ENCODE measurements at regions not wholly inside any gene's neighbourhood (a gene's known extent, or its start where the extent isn't known, plus 50 kb on each side); places are given as distances from the start of the nearest gene placed in this dataset.

DNA sequence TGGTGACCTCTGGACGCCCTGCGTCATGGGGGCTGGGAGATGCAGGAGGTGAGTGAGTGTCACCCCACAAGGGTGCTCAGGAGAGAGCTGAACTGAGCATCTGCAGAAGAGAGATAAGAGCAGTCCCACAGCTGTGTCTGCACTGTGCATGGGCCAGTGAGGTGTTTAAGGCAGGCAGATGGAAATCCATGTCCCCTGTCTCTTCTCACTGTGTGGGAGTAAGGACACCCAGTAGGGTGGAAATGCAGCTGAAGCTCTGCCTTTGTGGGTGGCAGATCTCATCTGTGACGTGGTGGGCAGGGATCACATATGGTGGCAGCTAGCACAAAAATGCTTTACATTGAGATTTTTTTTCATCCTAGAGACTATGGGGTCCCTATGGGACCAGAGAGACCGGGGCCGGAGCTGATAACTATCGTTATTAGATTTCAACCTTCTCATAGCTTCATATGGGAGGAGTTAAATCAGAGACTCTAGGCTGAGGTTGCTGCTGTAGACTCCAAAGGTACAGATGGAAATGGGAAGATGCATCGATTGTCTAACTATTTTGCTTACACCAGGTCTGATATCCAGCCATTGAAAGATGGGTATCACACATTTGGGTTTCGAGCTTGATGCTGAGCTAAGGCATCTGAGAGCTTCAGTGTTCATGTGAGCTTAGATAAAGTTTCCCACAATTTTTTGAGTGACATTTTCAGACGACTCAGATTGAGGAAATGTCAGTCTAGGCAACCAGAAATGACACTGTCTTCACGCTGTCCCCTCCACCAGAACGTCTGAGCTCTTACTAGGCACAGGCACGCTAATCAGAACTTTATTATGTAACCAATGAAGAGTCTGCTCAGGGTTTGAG, 65.3 kb upstream of the PSEN2 start:
- Mint-ChIP-seq H3K36me3 (no peaks in the 10 kb centered on the region), H3K27me3 (peaks cover 7% of the 10 kb centered on the region), H3K27ac (peak overlapping the region in 2 of 3 donors; percentile 12 to 70), H3K4me3 (no peak overlapping the region), H3K9me3 (no peaks in the 10 kb centered on the region), H3K4me1 (peaks cover 0 to 14% (median 11%) of the 10 kb centered on the region in 4 donors)
- H3K27ac ChIP-seq (ENCODE audit: insufficient read depth, low read length, poor library complexity, severe bottlenecking): no peak overlapping the region
- no peaks in the 10 kb centered on the region for H3K9me3 ChIP-seq (ENCODE audit: control insufficient read depth in 2 of 2, low read length in 2 of 2)
- H3K27me3 ChIP-seq (ENCODE audit: control insufficient read depth, insufficient read depth, low read length): no peaks in the 10 kb centered on the region
- H3K4me1 ChIP-seq (ENCODE audit: control insufficient read depth, insufficient read depth, low read length, poor library complexity, severe bottlenecking): peaks cover 4% of the 10 kb centered on the region
- ATAC-seq (ENCODE audit: low read depth in 2 of 2) (no peak), DNase-seq (no peak)
- no peak overlapping the region for H3K4me3 ChIP-seq (ENCODE audit: low read depth, low read length)
- no peaks in the 10 kb centered on the region for H3K36me3 ChIP-seq (ENCODE audit: control insufficient read depth, insufficient read depth, low read length)

DNA sequence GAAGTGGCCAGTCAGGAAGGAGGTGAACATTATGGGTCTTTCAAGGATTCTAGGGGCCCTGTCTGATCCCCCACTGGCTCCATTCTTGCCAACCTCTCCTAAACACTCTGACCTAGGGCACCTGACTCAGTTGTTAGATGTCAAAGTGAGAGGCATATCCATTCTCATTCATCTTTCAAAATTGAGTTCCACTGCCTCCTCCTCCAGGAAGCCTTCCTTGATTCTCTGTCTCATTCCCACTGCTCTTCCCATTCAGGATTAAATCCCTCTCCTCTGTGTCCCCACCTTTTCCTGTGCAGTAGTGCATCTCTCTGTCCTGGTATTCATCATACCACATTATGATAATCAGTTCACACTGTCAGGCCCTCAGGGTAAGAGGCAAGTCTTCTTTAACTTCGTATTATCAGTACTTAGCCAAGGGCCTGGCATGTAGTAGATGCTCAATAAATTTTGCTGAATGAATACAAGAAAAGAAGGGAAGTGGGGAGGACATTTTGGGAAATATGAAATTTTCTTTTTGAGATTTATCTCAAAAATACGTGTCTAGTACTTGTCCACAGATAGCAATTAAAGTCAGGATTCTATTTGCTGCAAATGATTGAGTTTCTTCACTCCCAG, 61.8 kb upstream of the ITPKB start:
- ATAC-seq (ENCODE audit: low read depth in 2 of 2): no peak
- Histone ChIP-seq H3K27me3 (ENCODE audit: control insufficient read depth, insufficient read depth, low read length) (no peaks in the 10 kb centered on the region), H3K4me1 (ENCODE audit: control insufficient read depth, insufficient read depth, low read length, poor library complexity, severe bottlenecking) (peaks cover 26% of the 10 kb centered on the region), H3K4me3 (ENCODE audit: low read depth, low read length) (no peak overlapping the region), H3K9me3 (ENCODE audit: control insufficient read depth in 2 of 2, low read length in 2 of 2) (no peaks in the 10 kb centered on the region), H3K36me3 (ENCODE audit: control insufficient read depth, insufficient read depth, low read length) (no peaks in the 10 kb centered on the region), H3K27ac (ENCODE audit: insufficient read depth, low read length, poor library complexity, severe bottlenecking) (no peak overlapping the region)
- H3K27me3 Mint-ChIP-seq: no peaks in the 10 kb centered on the region
- H3K4me1 Mint-ChIP-seq: peaks cover 10 to 36% (median 28%) of the 10 kb centered on the region in 4 donors
- DNase-seq: no peak
- H3K9me3 Mint-ChIP-seq: no peaks in the 10 kb centered on the region
- H3K36me3 Mint-ChIP-seq: no peaks in the 10 kb centered on the region
- peak overlapping the region in 1 of 4 donors; percentile 61 for H3K4me3 Mint-ChIP-seq
- peak overlapping the region; percentile 7 to 93 (median 52) for H3K27ac Mint-ChIP-seq

DNA sequence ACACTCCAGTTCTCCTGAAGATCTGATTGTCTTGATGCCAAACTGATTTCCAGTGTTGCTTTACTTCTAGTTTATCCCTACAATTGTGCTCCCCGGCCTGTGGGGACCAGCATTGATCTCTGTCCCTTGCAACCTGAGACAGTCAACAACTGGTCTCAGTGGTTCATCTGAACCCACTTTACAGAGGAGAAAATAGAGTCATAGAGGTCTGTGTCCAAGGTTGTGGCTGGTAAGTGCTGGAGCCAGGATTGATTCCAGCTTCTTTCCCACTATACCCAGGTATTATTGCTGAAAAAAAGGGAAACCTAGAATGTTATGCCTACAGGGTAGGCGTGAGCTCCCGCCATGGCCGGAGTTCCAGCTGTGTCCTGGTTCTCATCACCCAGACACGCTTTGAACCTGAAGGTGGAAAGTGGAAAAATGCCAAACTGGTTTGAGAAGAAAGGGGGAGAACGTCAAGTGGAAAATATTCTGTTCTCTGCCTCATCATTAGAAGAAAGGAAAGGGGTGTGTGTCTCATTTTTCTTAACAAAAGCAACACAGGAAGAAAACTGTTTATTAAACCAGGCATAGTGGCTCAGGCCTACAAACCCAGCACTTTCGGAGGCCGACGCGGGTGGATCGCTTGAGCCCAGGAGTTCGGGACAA, 60.7 kb upstream of the ITPKB start:
- peaks cover 26% of the 10 kb centered on the region for H3K4me1 ChIP-seq (ENCODE audit: control insufficient read depth, insufficient read depth, low read length, poor library complexity, severe bottlenecking)
- H3K4me3 Mint-ChIP-seq: peak overlapping the region in 3 of 4 donors; percentile 3 to 81 (median 61)
- H3K36me3 Mint-ChIP-seq: no peaks in the 10 kb centered on the region
- H3K27ac ChIP-seq (ENCODE audit: insufficient read depth, low read length, poor library complexity, severe bottlenecking): peak overlapping the region; percentile 83
- H3K9me3 Mint-ChIP-seq: no peaks in the 10 kb centered on the region
- DNase-seq (no peak), ATAC-seq (ENCODE audit: low read depth in 2 of 2) (no peak)
- H3K9me3 ChIP-seq (ENCODE audit: control insufficient read depth in 2 of 2, low read length in 2 of 2): no peaks in the 10 kb centered on the region
- no peak overlapping the region for H3K4me3 ChIP-seq (ENCODE audit: low read depth, low read length)
- H3K27me3 Mint-ChIP-seq: no peaks in the 10 kb centered on the region
- H3K36me3 ChIP-seq (ENCODE audit: control insufficient read depth, insufficient read depth, low read length): no peaks in the 10 kb centered on the region
- H3K27me3 ChIP-seq (ENCODE audit: control insufficient read depth, insufficient read depth, low read length): no peaks in the 10 kb centered on the region
- H3K4me1 Mint-ChIP-seq: peaks cover 10 to 37% (median 27%) of the 10 kb centered on the region in 4 donors
- peak overlapping the region; percentile 98 to 100 (median 99) for H3K27ac Mint-ChIP-seq

DNA sequence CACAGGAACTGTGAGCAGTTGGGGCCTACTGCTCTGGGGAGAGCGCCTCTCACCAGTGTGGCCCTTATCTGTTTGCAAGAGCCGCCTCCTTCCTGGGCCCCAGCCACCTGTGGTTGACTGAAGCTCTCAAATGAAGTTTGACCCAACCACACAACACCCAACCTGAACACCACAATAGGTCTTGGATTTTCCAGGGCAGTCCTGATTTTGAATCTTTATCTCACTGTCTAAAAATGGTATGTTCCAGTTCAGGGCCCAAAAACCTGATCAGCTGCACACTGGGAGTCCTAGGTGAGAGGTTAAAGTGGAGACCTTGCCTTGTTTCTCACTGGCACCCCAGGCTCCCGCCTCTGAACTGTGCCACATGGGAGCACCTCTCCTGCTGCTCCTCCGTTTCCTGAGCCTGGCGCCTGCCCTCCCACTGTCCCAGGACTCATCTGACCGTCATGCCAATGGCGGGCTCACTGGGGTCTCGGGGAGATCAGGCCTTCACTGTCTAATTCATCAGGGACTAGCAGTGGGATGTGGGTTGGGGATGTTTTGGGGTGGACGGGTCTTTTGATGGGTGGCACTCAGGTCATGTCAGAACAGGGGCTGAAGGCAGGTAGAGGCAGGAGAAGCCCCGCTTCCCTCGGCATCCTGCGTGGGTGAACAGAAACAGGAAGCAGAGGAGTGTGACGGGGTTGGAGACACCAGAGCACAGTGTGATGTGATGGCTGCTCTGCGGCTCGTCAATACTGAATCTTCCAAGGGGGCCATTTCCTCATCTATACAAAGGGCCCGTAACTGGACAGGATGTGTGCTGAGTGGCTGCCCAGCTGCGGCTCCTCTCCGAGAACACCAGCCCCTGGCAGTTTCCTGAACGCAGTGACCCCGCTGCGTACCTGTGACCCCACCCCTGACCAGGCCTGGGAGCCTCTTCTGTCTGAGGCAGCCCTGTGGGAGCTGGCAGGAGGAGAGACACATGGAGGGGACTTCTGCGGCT, 59.6 kb upstream of the ITPKB start:
- Mint-ChIP-seq H3K36me3 (no peaks in the 10 kb centered on the region), H3K4me3 (peak overlapping the region; percentile 3 to 81 (median 74)), H3K9me3 (no peaks in the 10 kb centered on the region), H3K27ac (peak overlapping the region; percentile 98 to 100 (median 99)), H3K4me1 (peaks cover 10 to 36% (median 26%) of the 10 kb centered on the region in 4 donors), H3K27me3 (no peaks in the 10 kb centered on the region)
- Histone ChIP-seq H3K4me3 (ENCODE audit: low read depth, low read length) (peak overlapping the region; percentile 9), H3K36me3 (ENCODE audit: control insufficient read depth, insufficient read depth, low read length) (no peaks in the 10 kb centered on the region), H3K27ac (ENCODE audit: insufficient read depth, low read length, poor library complexity, severe bottlenecking) (peak overlapping the region; percentile 83), H3K27me3 (ENCODE audit: control insufficient read depth, insufficient read depth, low read length) (no peaks in the 10 kb centered on the region), H3K9me3 (ENCODE audit: control insufficient read depth in 2 of 2, low read length in 2 of 2) (no peaks in the 10 kb centered on the region), H3K4me1 (ENCODE audit: control insufficient read depth, insufficient read depth, low read length, poor library complexity, severe bottlenecking) (peaks cover 26% of the 10 kb centered on the region)
- DNase-seq (peak; percentile 22 to 80 (median 59)), ATAC-seq (ENCODE audit: low read depth in 2 of 2) (peak; percentile 76 to 80)

DNA sequence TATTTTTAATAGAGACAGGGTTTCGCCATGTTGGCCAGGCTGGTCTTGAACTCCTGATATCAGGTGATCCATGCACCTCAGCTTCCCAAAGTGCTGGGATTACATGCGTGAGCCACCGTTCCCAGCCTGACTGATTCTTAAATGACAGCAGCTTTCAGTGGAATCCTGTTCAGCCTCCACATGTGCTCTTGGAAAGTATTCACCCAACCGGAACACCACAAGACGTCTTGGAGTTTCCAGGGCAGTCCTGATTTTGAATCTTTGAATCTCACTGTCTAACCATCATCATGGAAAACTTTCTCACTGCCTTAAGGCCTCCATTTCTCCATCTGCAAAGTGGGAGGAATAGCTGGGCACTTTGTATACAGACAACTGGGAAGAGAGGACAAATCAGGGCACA, 58.1 kb upstream of the ITPKB start:
- ATAC-seq (ENCODE audit: low read depth in 2 of 2) (no peak), DNase-seq (no peak)
- no peaks in the 10 kb centered on the region for H3K27me3 ChIP-seq (ENCODE audit: control insufficient read depth, insufficient read depth, low read length)
- no peaks in the 10 kb centered on the region for H3K36me3 Mint-ChIP-seq
- no peaks in the 10 kb centered on the region for H3K9me3 ChIP-seq (ENCODE audit: control insufficient read depth in 2 of 2, low read length in 2 of 2)
- peaks cover 10 to 36% (median 26%) of the 10 kb centered on the region in 4 donors for H3K4me1 Mint-ChIP-seq
- no peaks in the 10 kb centered on the region for H3K27me3 Mint-ChIP-seq
- no peak overlapping the region for H3K4me3 Mint-ChIP-seq
- no peaks in the 10 kb centered on the region for H3K36me3 ChIP-seq (ENCODE audit: control insufficient read depth, insufficient read depth, low read length)
- peak overlapping the region in 1 of 3 donors; percentile 42 for H3K27ac Mint-ChIP-seq
- no peak overlapping the region for H3K27ac ChIP-seq (ENCODE audit: insufficient read depth, low read length, poor library complexity, severe bottlenecking)
- peaks cover 26% of the 10 kb centered on the region for H3K4me1 ChIP-seq (ENCODE audit: control insufficient read depth, insufficient read depth, low read length, poor library complexity, severe bottlenecking)
- H3K4me3 ChIP-seq (ENCODE audit: low read depth, low read length): no peak overlapping the region
- H3K9me3 Mint-ChIP-seq: no peaks in the 10 kb centered on the region

DNA sequence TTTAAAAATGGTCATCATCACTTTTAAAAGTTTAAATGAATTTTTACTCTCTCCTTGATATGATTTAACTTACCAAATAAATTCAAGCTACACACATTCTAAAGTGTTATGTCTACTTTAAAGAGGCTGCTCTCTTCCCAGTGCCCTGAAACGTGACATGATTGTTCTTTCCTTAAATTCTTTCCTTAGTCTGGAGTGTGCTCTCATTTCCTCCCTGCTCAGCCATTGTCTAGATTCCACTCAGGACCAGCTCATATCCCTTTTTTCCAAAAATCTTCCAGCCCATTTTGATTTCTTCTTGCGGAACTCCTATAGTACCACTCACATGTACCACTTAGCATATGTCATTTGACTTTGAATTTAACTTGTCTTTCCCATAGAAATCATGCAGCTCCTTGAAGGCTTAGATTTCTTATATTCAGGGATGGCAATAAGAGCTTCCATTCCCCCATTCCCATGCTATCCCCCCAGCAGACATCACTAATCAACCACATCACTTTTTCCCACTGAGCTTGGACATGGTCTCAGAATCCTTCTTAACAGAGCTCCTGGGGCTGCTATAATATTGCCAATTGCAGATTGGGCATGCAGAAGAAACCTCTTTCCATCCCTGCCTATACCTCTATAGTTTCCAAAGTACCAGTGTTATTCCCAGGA, 54.7 kb upstream of the ITPKB start:
- Histone ChIP-seq H3K27ac (ENCODE audit: insufficient read depth, low read length, poor library complexity, severe bottlenecking) (no peak overlapping the region), H3K27me3 (ENCODE audit: control insufficient read depth, insufficient read depth, low read length) (no peaks in the 10 kb centered on the region), H3K9me3 (ENCODE audit: control insufficient read depth in 2 of 2, low read length in 2 of 2) (no peaks in the 10 kb centered on the region), H3K36me3 (ENCODE audit: control insufficient read depth, insufficient read depth, low read length) (no peaks in the 10 kb centered on the region), H3K4me1 (ENCODE audit: control insufficient read depth, insufficient read depth, low read length, poor library complexity, severe bottlenecking) (peaks cover 9% of the 10 kb centered on the region), H3K4me3 (ENCODE audit: low read depth, low read length) (no peak overlapping the region)
- no peaks in the 10 kb centered on the region for H3K36me3 Mint-ChIP-seq
- DNase-seq: no peak
- ATAC-seq (ENCODE audit: low read depth in 2 of 2): no peak
- H3K27me3 Mint-ChIP-seq: peaks cover 5% of the 10 kb centered on the region
- no peaks in the 10 kb centered on the region for H3K9me3 Mint-ChIP-seq
- no peak overlapping the region for H3K27ac Mint-ChIP-seq
- H3K4me3 Mint-ChIP-seq: no peak overlapping the region
- H3K4me1 Mint-ChIP-seq: peaks cover 5 to 15% (median 8%) of the 10 kb centered on the region in 4 donors

Measured in CD4-positive, CD25-positive, alpha-beta regulatory T cell (primary cell).